ENCODE measurements at regions not wholly inside any gene's neighbourhood (a gene's known extent, or its start where the extent isn't known, plus 50 kb on each side); places are given as distances from the start of the nearest gene placed in this dataset.

DNA sequence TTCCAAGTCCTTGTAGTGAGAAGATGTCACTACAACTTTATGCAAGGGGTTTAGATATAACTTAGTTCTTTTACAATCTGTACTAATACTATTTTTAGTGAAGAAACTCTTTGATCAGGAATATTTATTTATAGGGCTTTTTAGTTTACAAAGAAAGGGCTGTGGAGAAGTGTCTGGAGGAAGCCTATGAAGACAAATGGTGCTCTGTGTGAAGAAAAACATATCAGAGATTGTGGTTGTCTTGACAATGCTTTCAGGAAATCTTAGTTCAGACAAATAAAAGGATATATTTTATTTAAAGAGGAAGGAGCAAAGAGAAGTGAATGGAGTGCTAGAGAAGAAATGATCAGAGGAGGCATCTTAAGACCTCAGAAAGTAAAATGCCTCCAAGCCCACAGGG is 824.9 kb downstream of the DCDC2C start:
- no peak for TF ChIP-seq CTCF (IDR thresholded peaks at IDR 0.05; ENCODE audit: insufficient read depth, low read depth, low read length)
- ChIA-PET POLR2A (no interaction called here), CTCF (no interaction called here)
- DNase-seq (ENCODE audit: low read depth) = no peak
- H3K4me3 ChIP-seq (ENCODE audit: low read depth, low read length) = no peak overlapping the region
- H3K36me3 ChIP-seq (ENCODE audit: control insufficient read depth, insufficient read depth, low read length) = no peaks in the 10 kb centered on the region
- H3K27me3 ChIP-seq (ENCODE audit: control insufficient read depth, insufficient read depth, low read length) = no peaks in the 10 kb centered on the region

GRCh38 chr2:4528773-4529172 is 825.4 kb downstream of the DCDC2C start:
- Histone ChIP-seq H3K36me3 (ENCODE audit: control insufficient read depth, insufficient read depth, low read length) (no peaks in the 10 kb centered on the region), H3K27me3 (ENCODE audit: control insufficient read depth, insufficient read depth, low read length) (no peaks in the 10 kb centered on the region), H3K4me3 (ENCODE audit: low read depth, low read length) (no peak overlapping the region)
- CTCF ChIA-PET = no interaction called here
- TF ChIP-seq CTCF (IDR thresholded peaks at IDR 0.05; ENCODE audit: insufficient read depth, low read depth, low read length) = no peak
- no peak for DNase-seq (ENCODE audit: low read depth)
- POLR2A ChIA-PET = no interaction called here

DNA sequence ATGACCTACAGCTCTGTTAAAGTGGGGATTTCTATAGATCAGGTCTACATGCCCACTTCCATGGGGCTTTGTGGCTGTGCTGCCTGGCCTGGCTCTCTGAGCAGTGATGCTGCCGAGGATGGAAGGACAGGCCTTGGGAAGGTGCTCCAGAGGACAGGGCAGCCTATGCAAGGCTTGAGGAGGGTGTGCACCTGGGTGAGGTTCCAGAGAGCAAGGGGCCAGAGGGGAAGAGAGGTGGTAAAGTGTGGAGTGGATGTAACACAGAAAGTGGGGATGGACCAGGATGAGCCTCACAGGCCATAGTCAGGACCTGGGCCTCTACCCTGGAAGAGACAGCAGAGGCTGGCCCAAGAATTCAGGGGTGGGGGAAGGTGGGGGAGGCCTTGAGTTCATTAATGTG is 826.4 kb downstream of the DCDC2C start:
- ChIA-PET CTCF (no interaction called here), POLR2A (no interaction called here)
- DNase-seq (ENCODE audit: low read depth) = no peak
- no peak for TF ChIP-seq CTCF (IDR thresholded peaks at IDR 0.05; ENCODE audit: insufficient read depth, low read depth, low read length)
- H3K27me3 ChIP-seq (ENCODE audit: control insufficient read depth, insufficient read depth, low read length) = no peaks in the 10 kb centered on the region
- H3K4me3 ChIP-seq (ENCODE audit: low read depth, low read length) = no peak overlapping the region
- H3K36me3 ChIP-seq (ENCODE audit: control insufficient read depth, insufficient read depth, low read length) = no peaks in the 10 kb centered on the region

DNA sequence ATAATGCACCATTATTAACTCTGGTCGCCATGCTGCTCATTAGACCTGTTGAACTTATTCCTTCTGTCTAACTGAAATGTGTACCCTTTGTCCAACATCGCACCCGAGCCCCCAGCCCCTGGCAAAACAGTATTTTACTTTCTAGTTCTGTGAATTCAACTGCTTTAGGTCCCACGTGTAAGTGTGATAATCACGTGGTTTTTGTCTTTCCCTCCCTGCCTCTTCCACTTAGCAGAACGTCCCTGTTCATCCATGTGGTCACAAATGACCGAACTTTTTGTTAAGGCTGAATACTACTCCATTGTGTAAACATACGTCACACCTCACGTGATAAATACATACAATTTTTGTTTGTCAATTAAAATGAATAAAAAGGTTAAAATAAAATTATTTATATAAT is 826.9 kb downstream of the DCDC2C start:
- H3K4me3 ChIP-seq (ENCODE audit: low read depth, low read length) = no peak overlapping the region
- POLR2A ChIA-PET = no interaction called here
- CTCF ChIA-PET = no interaction called here
- DNase-seq (ENCODE audit: low read depth) = no peak
- H3K36me3 ChIP-seq (ENCODE audit: control insufficient read depth, insufficient read depth, low read length) = no peaks in the 10 kb centered on the region
- no peak for TF ChIP-seq CTCF (IDR thresholded peaks at IDR 0.05; ENCODE audit: insufficient read depth, low read depth, low read length)
- no peaks in the 10 kb centered on the region for H3K27me3 ChIP-seq (ENCODE audit: control insufficient read depth, insufficient read depth, low read length)

GRCh38 chr2:4533806-4534205 is 830.4 kb downstream of the DCDC2C start:
- no peaks in the 10 kb centered on the region for H3K36me3 ChIP-seq (ENCODE audit: control insufficient read depth, insufficient read depth, low read length)
- no peak for DNase-seq (ENCODE audit: low read depth)
- TF ChIP-seq CTCF (IDR thresholded peaks at IDR 0.05; ENCODE audit: insufficient read depth, low read depth, low read length) = no peak
- ChIA-PET POLR2A (no interaction called here), CTCF (no interaction called here)
- no peak overlapping the region for H3K4me3 ChIP-seq (ENCODE audit: low read depth, low read length)
- H3K27me3 ChIP-seq (ENCODE audit: control insufficient read depth, insufficient read depth, low read length) = no peaks in the 10 kb centered on the region

Data from BJ (cell line).